ENCODE measurements at regions not wholly inside any gene's neighbourhood (a gene's known extent, or its start where the extent isn't known, plus 50 kb on each side); places are given as distances from the start of the nearest gene placed in this dataset.

DNA sequence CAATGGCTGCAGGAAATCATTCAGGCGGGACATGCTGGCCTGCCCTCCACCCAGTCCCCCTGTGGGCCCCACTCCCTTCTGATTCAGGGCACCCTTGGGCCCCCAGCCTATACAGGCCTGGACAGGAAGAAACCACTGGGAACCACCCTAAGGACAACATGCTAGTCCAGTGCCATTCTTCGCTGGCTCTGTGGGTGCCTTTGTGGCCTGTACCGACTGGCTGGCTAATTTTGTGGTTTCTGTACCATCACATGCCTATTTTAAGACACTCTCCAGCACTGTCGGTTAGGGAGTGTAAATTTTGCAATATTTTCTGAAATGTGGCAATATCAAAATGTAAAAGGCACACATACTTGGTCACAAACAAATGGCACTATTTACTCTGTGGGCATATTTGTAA is 61.4 kb upstream of the POLG start:
- no peaks in the 10 kb centered on the region; a peak in 1 of 5 replicates for H3K9me3 Mint-ChIP-seq
- Histone ChIP-seq H3K4me2 (ENCODE audit: insufficient read depth, insufficient read length, low read length) (no peak overlapping the region), H3K14ac (ENCODE audit: insufficient read depth, low read length) (no peak overlapping the region), H2BK120ac (ENCODE audit: low read depth, low read length, poor library complexity, severe bottlenecking) (no peak overlapping the region), H3K23me2 (ENCODE audit: insufficient read length, low read depth, low read length, poor library complexity, severe bottlenecking) (peaks cover 3% of the 10 kb centered on the region), H4K91ac (ENCODE audit: insufficient read length, low read depth, low read length) (no peak overlapping the region), H3K23ac (ENCODE audit: insufficient read length, low read depth, low read length) (no peak overlapping the region), H4K5ac (ENCODE audit: insufficient read length, low read depth, low read length) (no peak overlapping the region), H2AK5ac (ENCODE audit: insufficient read length, low read length) (no peak overlapping the region), H3K9ac (ENCODE audit: extremely low read depth, insufficient read length, low read length) (no peak overlapping the region), H3T11ph (ENCODE audit: low read length) (no peak overlapping the region), H3K4ac (ENCODE audit: low read depth, low read length) (no peak overlapping the region), H3K9me3 (ENCODE audit: control insufficient read depth, low read depth, low read length) (no peaks in the 10 kb centered on the region), H3K4me1 (ENCODE audit: insufficient read depth, low read length) (peaks cover 7% of the 10 kb centered on the region; the same call in 1 of the 2 replicates), H2BK20ac (ENCODE audit: low read depth, low read length, poor library complexity, severe bottlenecking) (no peak overlapping the region), H3K79me2 (ENCODE audit: insufficient read depth, low read length) (no peaks in the 10 kb centered on the region), H4K8ac (replicated peaks; ENCODE audit: insufficient read length, low read depth, low read length) (no peak overlapping the region), H2BK12ac (ENCODE audit: insufficient read length, low read depth, low read length) (no peak overlapping the region), H3K27ac (ENCODE audit: insufficient read length, low read depth, low read length) (no peak overlapping the region), H3K79me1 (ENCODE audit: insufficient read depth, low read depth, low read length, poor library complexity, severe bottlenecking) (no peaks in the 10 kb centered on the region), H4K20me1 (ENCODE audit: control insufficient read depth, insufficient read depth, insufficient read length) (no peaks in the 10 kb centered on the region), H2BK15ac (ENCODE audit: low read depth, low read length) (no peak overlapping the region), H2AFZ (ENCODE audit: low read length) (no peak overlapping the region), H3K18ac (ENCODE audit: insufficient read length, low read depth, low read length) (no peak overlapping the region), H3K56ac (ENCODE audit: insufficient read length, low read depth, low read length) (no peak overlapping the region), H2BK5ac (ENCODE audit: insufficient read length, low read length) (no peak overlapping the region), H3K27me3 (ENCODE audit: insufficient read depth, low read length) (peaks cover 92% of the 10 kb centered on the region)
- no peak for DNase-seq
- H3K4me1 Mint-ChIP-seq: peaks cover 27 to 58% of the 10 kb centered on the region in 2 experiments
- H3K4me3 Mint-ChIP-seq: no peak overlapping the region; a peak in 1 of 5 replicates
- H3K36me3 Mint-ChIP-seq (ENCODE audit: insufficient read depth in 1 of 3, low read depth in 3 of 3): no peaks in the 10 kb centered on the region; a peak in 1 of 7 replicates
- H3K27me3 Mint-ChIP-seq (ENCODE audit: low read depth): peaks cover 99% of the 10 kb centered on the region
- no CpG with 5 or more reads among the region's 4 CpGs for WGBS (ENCODE audit: extremely low coverage, insufficient read length, low lambda C conversion rate)
- TF ChIP-seq, protein P1, sequence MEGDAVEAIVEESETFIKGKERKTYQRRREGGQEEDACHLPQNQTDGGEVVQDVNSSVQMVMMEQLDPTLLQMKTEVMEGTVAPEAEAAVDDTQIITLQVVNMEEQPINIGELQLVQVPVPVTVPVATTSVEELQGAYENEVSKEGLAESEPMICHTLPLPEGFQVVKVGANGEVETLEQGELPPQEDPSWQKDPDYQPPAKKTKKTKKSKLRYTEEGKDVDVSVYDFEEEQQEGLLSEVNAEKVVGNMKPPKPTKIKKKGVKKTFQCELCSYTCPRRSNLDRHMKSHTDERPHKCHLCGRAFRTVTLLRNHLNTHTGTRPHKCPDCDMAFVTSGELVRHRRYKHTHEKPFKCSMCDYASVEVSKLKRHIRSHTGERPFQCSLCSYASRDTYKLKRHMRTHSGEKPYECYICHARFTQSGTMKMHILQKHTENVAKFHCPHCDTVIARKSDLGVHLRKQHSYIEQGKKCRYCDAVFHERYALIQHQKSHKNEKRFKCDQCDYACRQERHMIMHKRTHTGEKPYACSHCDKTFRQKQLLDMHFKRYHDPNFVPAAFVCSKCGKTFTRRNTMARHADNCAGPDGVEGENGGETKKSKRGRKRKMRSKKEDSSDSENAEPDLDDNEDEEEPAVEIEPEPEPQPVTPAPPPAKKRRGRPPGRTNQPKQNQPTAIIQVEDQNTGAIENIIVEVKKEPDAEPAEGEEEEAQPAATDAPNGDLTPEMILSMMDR (conservative IDR thresholded peaks at IDR 0.05): no peak
- H3K27ac Mint-ChIP-seq: no peak overlapping the region
